Activated naive CD4-positive, alpha-beta T cell treated with anti-CD3 and anti-CD28 coated beads, Interleukin-2, amount 10 ng/mL, durations not matched to agents 7 days and 5 days (primary cell): ENCODE measurements at regions not wholly inside any gene's neighbourhood (a gene's known extent, or its start where the extent isn't known, plus 50 kb on each side); places are given as distances from the start of the nearest gene placed in this dataset.

Experiments
- CTCF ChIA-PET: fragments of 350-600 bp; sonication (Branson Sonifier 250); formaldehyde crosslinking; loops from one replicate; lab custom pipeline; 2021; ENCODE audit warnings: antibody characterized with exemption; lab: Charles Lee
- DNase-seq: peaks from one replicate; pipeline ENCODE4 v3.0.0-alpha.2; 2020
- H3K27ac Mint-ChIP-seq: one replicate; pipeline ENCODE4 v1.8.0; 2021; ENCODE audit warnings: mild to moderate bottlenecking, moderate library complexity, mixed read lengths
- H3K27me3 Mint-ChIP-seq: one replicate; pipeline ENCODE4 v1.8.0; 2021; ENCODE audit warnings: mild to moderate bottlenecking, mixed read lengths
- H3K36me3 Mint-ChIP-seq: one replicate; pipeline ENCODE4 v1.8.0; 2021; ENCODE audit warnings: mixed read lengths
- H3K4me1 Mint-ChIP-seq: one replicate; pipeline ENCODE4 v1.8.0; 2021; ENCODE audit warnings: mixed read lengths
- H3K4me3 Mint-ChIP-seq: one replicate; pipeline ENCODE4 v1.8.0; 2021; ENCODE audit warnings: mild to moderate bottlenecking, moderate library complexity, mixed read lengths
- H3K9me3 Mint-ChIP-seq: one replicate; pipeline ENCODE4 v1.8.0; 2021; ENCODE audit warnings: mixed read lengths

- CTCF ChIA-PET, result interaction anchor here (1.2 to 3.0 kb wide), 3 partner anchors 150 to 175 kb away, joined by 3 to 11 read pairs (median 4); no protein-coding TSS in a partner anchor
- no peak for DNase-seq
- no peak overlapping the region for H3K4me3 Mint-ChIP-seq
- no peaks in the 10 kb centered on the region for H3K4me1 Mint-ChIP-seq
- no peaks in the 10 kb centered on the region for H3K36me3 Mint-ChIP-seq
- no peak overlapping the region for H3K27ac Mint-ChIP-seq
- H3K27me3 Mint-ChIP-seq, result peaks cover 71% of the 10 kb centered on the region
- H3K9me3 Mint-ChIP-seq, result no peaks in the 10 kb centered on the region
Observed at GRCh38 chr3:134302674-134303073, 52.0 kb upstream of the RYK start.

GRCh38 chr3:134300520-134300919 is 49.9 kb upstream of the RYK start:
- Mint-ChIP-seq H3K9me3 (peaks cover 2% of the 10 kb centered on the region), H3K36me3 (no peaks in the 10 kb centered on the region), H3K4me3 (no peak overlapping the region), H3K27ac (no peak overlapping the region), H3K27me3 (peaks cover 64% of the 10 kb centered on the region), H3K4me1 (no peaks in the 10 kb centered on the region)
- CTCF ChIA-PET, result interaction anchor here (0.7 kb wide), 1 partner anchor 87 kb away, joined by 3 read pairs; no protein-coding TSS in a partner anchor
- DNase-seq, result no peak
